IMR-90 (cell line): ENCODE measurements at regions not wholly inside any gene's neighbourhood (a gene's known extent, or its start where the extent isn't known, plus 50 kb on each side); places are given as distances from the start of the nearest gene placed in this dataset.

Experiments
- ATAC-seq: fragments of 200-7000 bp; cut with Tn5 transposase; 2 replicates; pipeline ENCODE4 v1.9.1; 2020; ENCODE audit warnings: low read depth, mild to moderate bottlenecking, moderate library complexity
- BruUV-seq: library from RNA; stranded (reverse); fragments of 400-500 nt; replicated peaks from 2 replicates; lab custom pipeline; 2021; lab: Mats Ljungman, UMichigan
- CTCF ChIA-PET: fragments of 300-600 bp; formaldehyde crosslinking; extraction: SDS; loops from one replicate; lab custom pipeline; 2021; ENCODE audit warnings: antibody characterized with exemption; lab: Yijun Ruan, JAX
- POLR2A ChIA-PET: fragments of 300-600 bp; sonication (Branson Sonifier 250); formaldehyde crosslinking; loops from one replicate; lab custom pipeline; 2022; ENCODE audit warnings: antibody characterized with exemption; ENCODE audit not compliant: unreplicated experiment; lab: Charles Lee
- DNase-seq: peaks from one replicate; pipeline ENCODE4 v3.0.0; 2013
- H2AFZ ChIP-seq: replicated peaks from 2 replicates; pipeline ENCODE3; 2013; ENCODE audit warnings: low read length, mild to moderate bottlenecking; ENCODE audit not compliant: poor library complexity
- H2AK5ac ChIP-seq: 2 replicates; pipeline ENCODE4 v1.6.1; 2013; ENCODE audit warnings: low read depth, low read length, inconsistent platforms
- H2AK9ac ChIP-seq: replicated peaks from 2 replicates; pipeline ENCODE3; 2013; ENCODE audit warnings: mild to moderate bottlenecking, low read depth, low read length, moderate library complexity; ENCODE audit not compliant: poor library complexity
- H2BK120ac ChIP-seq: 2 replicates; pipeline ENCODE4 v1.6.1; 2013; ENCODE audit warnings: low read depth, low read length, inconsistent platforms
- H2BK15ac ChIP-seq: 3 replicates; pipeline ENCODE4 v1.6.1; 2013; ENCODE audit warnings: low read depth, low read length, inconsistent platforms
- H2BK20ac ChIP-seq: 2 replicates; pipeline ENCODE4 v1.6.1; 2013; ENCODE audit warnings: low read depth, mild to moderate bottlenecking, inconsistent platforms, low read length, moderate library complexity
- H2BK5ac ChIP-seq: 2 replicates; pipeline ENCODE4 v1.6.1; 2013; ENCODE audit warnings: mild to moderate bottlenecking, low read depth, low read length, inconsistent platforms; ENCODE audit not compliant: poor library complexity, severe bottlenecking
- H3K14ac ChIP-seq: replicated peaks from 2 replicates; pipeline ENCODE4 v1.6.1; 2013; ENCODE audit warnings: low read depth, low read length, inconsistent platforms
- H3K18ac ChIP-seq: 2 replicates; pipeline ENCODE4 v1.6.1; 2013; ENCODE audit warnings: low read depth, low read length, control low read depth
- H3K23ac ChIP-seq: 2 replicates; pipeline ENCODE4 v1.6.1; 2013; ENCODE audit warnings: low read depth, low read length, inconsistent platforms
- H3K27ac ChIP-seq: 2 replicates; pipeline ENCODE4 v1.5.1; 2013; ENCODE audit warnings: mild to moderate bottlenecking, control low read depth, low read length; ENCODE audit not compliant: insufficient read depth
- H3K27me3 ChIP-seq: 2 replicates; pipeline ENCODE4 v1.6.1; 2013; ENCODE audit warnings: low read length; ENCODE audit not compliant: control insufficient read depth, insufficient read depth
- H3K36me3 ChIP-seq: 2 replicates; pipeline ENCODE4 v1.6.1; 2013; ENCODE audit warnings: low read length, mixed read lengths; ENCODE audit not compliant: control insufficient read depth, insufficient read depth
- H3K4ac ChIP-seq: 2 replicates; pipeline ENCODE4 v1.6.1; 2013; ENCODE audit warnings: low read depth, low read length, inconsistent platforms
- H3K4me1 ChIP-seq: 2 replicates; pipeline ENCODE4 v1.6.1; 2013; ENCODE audit warnings: low read length, mixed read lengths; ENCODE audit not compliant: control insufficient read depth, insufficient read depth
- H3K4me2 ChIP-seq: 2 replicates; pipeline ENCODE4 v1.6.1; 2013; ENCODE audit warnings: low read depth, mild to moderate bottlenecking, control low read depth, low read length, moderate library complexity
- H3K4me3 ChIP-seq: 2 replicates; pipeline ENCODE4 v1.5.1; 2013; ENCODE audit warnings: low read depth, mild to moderate bottlenecking, control low read depth, low read length, moderate library complexity; ENCODE audit not compliant: insufficient read depth
- H3K56ac ChIP-seq: 2 replicates; pipeline ENCODE4 v1.6.1; 2013; ENCODE audit warnings: low read length, inconsistent platforms; ENCODE audit not compliant: insufficient read depth; ENCODE audit errors: extremely low read depth
- H3K79me1 ChIP-seq, 2 experiments: 2 replicates each; pipeline ENCODE4 v1.6.1; 2013; ENCODE audit warnings: low read length in 2 of 2, inconsistent platforms in 1 of 2, low read depth in 1 of 2
- H3K9ac ChIP-seq: 2 replicates; pipeline ENCODE4 v1.6.1; 2013; ENCODE audit warnings: low read depth, low read length, control low read depth
- H3K9me1 ChIP-seq: 2 replicates; pipeline ENCODE4 v1.6.1; 2013; ENCODE audit warnings: low read length, inconsistent platforms; ENCODE audit not compliant: insufficient read depth
- H3K9me3 ChIP-seq: 2 replicates; pipeline ENCODE4 v1.6.1; 2013; ENCODE audit warnings: low read length; ENCODE audit not compliant: control insufficient read depth, insufficient read depth
- H4K20me1 ChIP-seq: 2 replicates; pipeline ENCODE4 v1.6.1; 2013; ENCODE audit warnings: low read length, inconsistent platforms; ENCODE audit not compliant: insufficient read depth
- H4K5ac ChIP-seq: 2 replicates; pipeline ENCODE4 v1.6.1; 2013; ENCODE audit warnings: mild to moderate bottlenecking, low read depth, low read length, control low read depth
- H4K8ac ChIP-seq, 2 experiments: 2 replicates each; pipeline ENCODE4 v1.6.1; 2013; ENCODE audit warnings: low read depth in 2 of 2, low read length in 2 of 2, control low read depth in 1 of 2, inconsistent platforms in 1 of 2
- H4K91ac ChIP-seq: 2 replicates; pipeline ENCODE4 v1.6.1; 2013; ENCODE audit warnings: low read depth, low read length, inconsistent platforms; ENCODE audit not compliant: insufficient read depth
- RAD21 ChIP-seq: IDR thresholded peaks from 2 replicates; pipeline ENCODE4 v1.6.1; 2012; ENCODE audit warnings: low read length, improper control_type of control experiment
- RFX5 ChIP-seq: IDR thresholded peaks from 2 replicates; pipeline ENCODE4 v1.8.0; 2012; ENCODE audit warnings: low read depth, mild to moderate bottlenecking, low read length, moderate library complexity
- WGBS, 2 experiments: methylation state at CpG; one replicate each; pipeline versions ENCODE4 v1.1.5 to v1.1.7; 2013; ENCODE audit warnings: missing lambda C conversion rate in 2 of 2; ENCODE audit not compliant: insufficient read length in 1 of 2; ENCODE audit errors: extremely low coverage in 2 of 2; 5-methylcytosine and 5-hydroxymethylcytosine counted together
- dilution Hi-C: fragments of 300-500 bp; cut with HindIII; formaldehyde crosslinking; loops from one replicate; pipeline ENCODE4 v1.14.3; 2018; ENCODE audit warnings: low sequenced_read_pairs; ENCODE audit not compliant: unreplicated experiment
- in situ Hi-C: fragments of 300-500 bp; cut with MboI; formaldehyde crosslinking; loops from 3 replicates; pipeline ENCODE4 v1.14.3; 2019; ENCODE audit warnings: low sequenced_read_pairs, inconsistent platforms, mixed read lengths
- intact Hi-C: fragments of 100-400 bp; cut with micrococcal nuclease; formaldehyde crosslinking; loops from 2 replicates; pipeline ENCODE4 v1.10.0; 2022

DNA sequence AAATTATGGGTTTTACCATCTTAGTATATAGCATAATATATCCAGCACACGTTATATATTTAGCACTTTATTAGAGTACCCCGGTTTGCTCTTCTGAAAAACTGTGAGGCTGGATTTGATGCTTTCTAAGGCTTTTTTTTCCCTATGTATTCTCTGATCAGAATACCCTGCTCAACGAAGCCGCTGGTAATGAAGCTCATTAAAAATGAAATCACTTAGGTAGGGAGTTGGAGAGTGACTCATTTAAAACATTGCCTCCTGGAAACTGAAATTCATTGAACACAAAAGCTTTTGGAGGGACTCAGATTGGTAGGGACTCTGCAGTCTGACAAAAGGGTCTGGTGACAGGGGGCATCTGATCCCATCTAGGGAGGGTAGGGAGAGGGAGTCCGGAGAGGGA, 365.4 kb upstream of the MEX3C start:
- no peak overlapping the region for H4K91ac ChIP-seq
- no peak overlapping the region for H3K27ac ChIP-seq
- no peak for TF ChIP-seq RFX5
- no peak for TF ChIP-seq RAD21
- no peak overlapping the region for H3K4me2 ChIP-seq
- POLR2A ChIA-PET = no interaction called here
- BruUV-seq = no TSS peak
- H4K20me1 ChIP-seq = no peaks in the 10 kb centered on the region
- no peaks in the 10 kb centered on the region for H3K36me3 ChIP-seq
- no peaks in the 10 kb centered on the region for H3K79me1 ChIP-seq
- no peak overlapping the region for H3K4me3 ChIP-seq
- H3K23ac ChIP-seq = no peak overlapping the region
- no peak overlapping the region for H4K8ac ChIP-seq
- no peak overlapping the region for H2BK120ac ChIP-seq
- H3K4me1 ChIP-seq = no peaks in the 10 kb centered on the region
- no peak overlapping the region for H3K18ac ChIP-seq
- no peaks in the 10 kb centered on the region for H3K9me1 ChIP-seq
- H3K9me3 ChIP-seq = peaks cover 26% of the 10 kb centered on the region
- no peak overlapping the region for H3K56ac ChIP-seq
- H3K9ac ChIP-seq = no peak overlapping the region
- ATAC-seq = no peak
- H2BK5ac ChIP-seq = no peak overlapping the region
- dilution Hi-C loops = no loop called here
- CTCF ChIA-PET = no interaction called here
- no peaks in the 10 kb centered on the region for H3K27me3 ChIP-seq
- H2AK9ac ChIP-seq = no peak overlapping the region
- H2BK15ac ChIP-seq = no peak overlapping the region
- no peak overlapping the region for H2AK5ac ChIP-seq
- H3K14ac ChIP-seq = no peak overlapping the region
- no peak overlapping the region for H4K5ac ChIP-seq
- H2AFZ ChIP-seq = no peak overlapping the region
- no peak for DNase-seq
- WGBS, 2 experiments = no CpG with 5 or more reads among the region's 5 CpGs
- intact Hi-C loops = no loop called here
- H3K4ac ChIP-seq = no peak overlapping the region
- in situ Hi-C loops = no loop called here
- no peak overlapping the region for H2BK20ac ChIP-seq
